ENCODE measurements at regions not wholly inside any gene's neighbourhood (a gene's known extent, or its start where the extent isn't known, plus 50 kb on each side); places are given as distances from the start of the nearest gene placed in this dataset.

GRCh38 chr20:39651645-39652325 is 689.6 kb downstream of the DHX35 start:
- no peak for TF ChIP-seq ZNF571 (tag by site-specific recombination; IDR thresholded peaks at IDR 0.05)
- no peak for TF ChIP-seq PRDM4 (tag by site-specific recombination; IDR thresholded peaks at IDR 0.05)
- TF ChIP-seq ZNF37A (tag by site-specific recombination; IDR thresholded peaks at IDR 0.05), result no peak
- TF ChIP-seq CTCF (tag by site-specific recombination; IDR thresholded peaks at IDR 0.05), result no peak
- no peak for TF ChIP-seq HIC1 (tag by site-specific recombination; IDR thresholded peaks at IDR 0.05)
- TF ChIP-seq KLF16 (tag by site-specific recombination; IDR thresholded peaks at IDR 0.05), result no peak
- no peak for TF ChIP-seq KLF8 (tag by site-specific recombination; IDR thresholded peaks at IDR 0.05)
- TF ChIP-seq ZFP41 (tag by site-specific recombination; IDR thresholded peaks at IDR 0.05; ENCODE audit: borderline replicate concordance), result no peak
- no peak for TF ChIP-seq ZNF560 (tag by site-specific recombination; IDR thresholded peaks at IDR 0.05; ENCODE audit: borderline replicate concordance)
- no peak for TF ChIP-seq PBX3 (CRISPR knock-in tag; IDR thresholded peaks at IDR 0.05)
- TF ChIP-seq ZBTB17 (tag by site-specific recombination; IDR thresholded peaks at IDR 0.05), result no peak
- TF ChIP-seq ZNF174 (tag by site-specific recombination; IDR thresholded peaks at IDR 0.05), result no peak
- no peak for TF ChIP-seq ZNF366 (tag by site-specific recombination; conservative IDR thresholded peaks at IDR 0.05)

Measured in HEK293 (cell line).